SK-N-DZ (cell line): ENCODE measurements at regions not wholly inside any gene's neighbourhood (a gene's known extent, or its start where the extent isn't known, plus 50 kb on each side); places are given as distances from the start of the nearest gene placed in this dataset.

Experiments used
- DNase-seq: peaks from one replicate; pipeline ENCODE4 v3.0.0-alpha.2; 2015; ENCODE audit warnings: low spot score

- no peak for DNase-seq
Measured at GRCh38 chr10:4345877-4346646, 479.9 kb upstream of the AKR1E2 start.

GRCh38 chr10:4344492-4344994 lies 481.5 kb upstream of the AKR1E2 start:
- DNase-seq: no peak

- DNase-seq: no peak
Measured at GRCh38 chr10:4343873-4344272, 482.1 kb upstream of the AKR1E2 start.

GRCh38 chr10:4343091-4343490 lies 482.9 kb upstream of the AKR1E2 start:
- no peak for DNase-seq

GRCh38 chr10:4338768-4339167 lies 487.2 kb upstream of the AKR1E2 start:
- no peak for DNase-seq

GRCh38 chr10:4337563-4337962 lies 488.4 kb upstream of the AKR1E2 start:
- no peak for DNase-seq

- no peak for DNase-seq
Measured at GRCh38 chr10:4334871-4335270, 491.1 kb upstream of the AKR1E2 start.

- DNase-seq: no peak
Measured at GRCh38 chr10:4334015-4334414, 492.0 kb upstream of the AKR1E2 start.

GRCh38 chr10:4333459-4333894 lies 492.5 kb upstream of the AKR1E2 start:
- no peak for DNase-seq

GRCh38 chr10:4332764-4333458 lies 493.1 kb upstream of the AKR1E2 start:
- DNase-seq: no peak

GRCh38 chr10:4331150-4331549 lies 494.9 kb upstream of the AKR1E2 start:
- no peak for DNase-seq

- DNase-seq: no peak
Measured at GRCh38 chr10:4330636-4331035, 495.4 kb upstream of the AKR1E2 start.

GRCh38 chr10:4329225-4329624 lies 496.8 kb upstream of the AKR1E2 start:
- DNase-seq: no peak

GRCh38 chr10:4326647-4327046 lies 499.4 kb upstream of the AKR1E2 start:
- no peak for DNase-seq

- no peak for DNase-seq
Measured at GRCh38 chr10:4319870-4320367, 506.1 kb upstream of the AKR1E2 start.

- no peak for DNase-seq
Measured at GRCh38 chr10:4316161-4316810, 509.7 kb upstream of the AKR1E2 start.

- no peak for DNase-seq
Measured at GRCh38 chr10:4315551-4315950, 510.5 kb upstream of the AKR1E2 start.

- no peak for DNase-seq
Measured at GRCh38 chr10:4313051-4313450, 513.0 kb upstream of the AKR1E2 start.

- no peak for DNase-seq
Measured at GRCh38 chr10:4312051-4312835, 513.8 kb upstream of the AKR1E2 start.

GRCh38 chr10:4310172-4310571 lies 515.8 kb upstream of the AKR1E2 start:
- DNase-seq: no peak

- no peak for DNase-seq
Measured at GRCh38 chr10:4307910-4308309, 518.1 kb upstream of the AKR1E2 start.
